NCI-H446 (cell line): ENCODE measurements at regions not wholly inside any gene's neighbourhood (a gene's known extent, or its start where the extent isn't known, plus 50 kb on each side); places are given as distances from the start of the nearest gene placed in this dataset.

ENCODE experiments used
- DNase-seq, 2 experiments: peaks; one replicate each; lab custom pipeline; 2025; lab: John Stamatoyannopoulos, UW

- no peak for DNase-seq
Measured at GRCh38 chr2:14684516-14684915, 52.0 kb downstream of the LRATD1 start.

GRCh38 chr2:14690926-14691325 is 58.4 kb downstream of the LRATD1 start:
- no peak for DNase-seq

- no peak for DNase-seq
Measured at GRCh38 chr2:14693874-14694273, 61.4 kb downstream of the LRATD1 start.

GRCh38 chr2:14700753-14701152 is 68.2 kb downstream of the LRATD1 start:
- no peak for DNase-seq

GRCh38 chr2:14702258-14702657 is 69.7 kb downstream of the LRATD1 start:
- no peak for DNase-seq

- DNase-seq: no peak
Measured at GRCh38 chr2:14706201-14706600, 73.7 kb downstream of the LRATD1 start.

GRCh38 chr2:14712111-14712510 is 79.6 kb downstream of the LRATD1 start:
- no peak for DNase-seq

- no peak for DNase-seq
Measured at GRCh38 chr2:14713248-14713647, 80.7 kb downstream of the LRATD1 start.

GRCh38 chr2:14715600-14715999 is 83.1 kb downstream of the LRATD1 start:
- DNase-seq: no peak

- no peak for DNase-seq
Measured at GRCh38 chr2:14716319-14716718, 83.8 kb downstream of the LRATD1 start.

GRCh38 chr2:14717131-14717530 is 84.6 kb downstream of the LRATD1 start:
- no peak for DNase-seq

GRCh38 chr2:14720319-14720718 is 87.8 kb downstream of the LRATD1 start:
- no peak for DNase-seq

GRCh38 chr2:14720739-14721138 is 88.2 kb downstream of the LRATD1 start:
- no peak for DNase-seq

GRCh38 chr2:14722904-14723570 is 90.5 kb downstream of the LRATD1 start:
- DNase-seq: no peak

GRCh38 chr2:14723684-14724083 is 91.2 kb downstream of the LRATD1 start:
- DNase-seq: no peak

- DNase-seq: no peak
Measured at GRCh38 chr2:14735696-14736095, 103.2 kb downstream of the LRATD1 start.

GRCh38 chr2:14737201-14737600 is 104.7 kb downstream of the LRATD1 start:
- DNase-seq: no peak

- DNase-seq: no peak
Measured at GRCh38 chr2:14743861-14744260, 111.3 kb downstream of the LRATD1 start.

- DNase-seq: no peak
Measured at GRCh38 chr2:14745288-14746076, 113.0 kb downstream of the LRATD1 start.

- no peak for DNase-seq
Measured at GRCh38 chr2:14746133-14746532, 113.6 kb downstream of the LRATD1 start.

GRCh38 chr2:14747447-14747846 is 114.9 kb downstream of the LRATD1 start:
- no peak for DNase-seq

- DNase-seq: no peak
Measured at GRCh38 chr2:14749884-14750283, 117.4 kb downstream of the LRATD1 start.

- no peak for DNase-seq
Measured at GRCh38 chr2:14750433-14750832, 117.9 kb downstream of the LRATD1 start.

- no peak for DNase-seq
Measured at GRCh38 chr2:14751581-14751980, 119.1 kb downstream of the LRATD1 start.
